HG03108 (cell line): ENCODE measurements at regions not wholly inside any gene's neighbourhood (a gene's known extent, or its start where the extent isn't known, plus 50 kb on each side); places are given as distances from the start of the nearest gene placed in this dataset.

Experiments used
- ATAC-seq: cut with Tn5 transposase; IDR thresholded peaks from one replicate; pipeline ENCODE4 v1.9.1; 2021; ENCODE audit warnings: moderate library complexity; ENCODE audit not compliant: unreplicated experiment

DNA sequence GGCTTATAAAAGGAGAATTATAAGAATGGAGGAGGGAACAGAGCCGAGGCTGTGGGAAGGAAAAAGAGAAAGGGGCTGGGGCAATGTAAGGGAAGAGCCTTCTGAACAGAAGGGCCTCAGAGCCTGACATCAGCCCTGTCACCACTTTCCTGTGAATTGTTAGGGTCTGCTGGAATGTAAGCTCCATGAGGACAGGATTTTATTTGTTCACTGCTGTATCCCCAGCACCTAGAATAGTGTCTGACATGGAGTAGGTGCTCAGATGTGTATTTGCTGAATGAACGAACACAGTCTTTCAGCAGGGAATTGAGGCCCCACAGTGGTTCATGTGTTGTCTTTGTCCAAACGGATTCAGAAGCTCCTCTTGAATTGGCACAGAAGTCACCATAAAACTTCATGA lies 251.5 kb downstream of the OPA1 start:
- no peak for ATAC-seq

DNA sequence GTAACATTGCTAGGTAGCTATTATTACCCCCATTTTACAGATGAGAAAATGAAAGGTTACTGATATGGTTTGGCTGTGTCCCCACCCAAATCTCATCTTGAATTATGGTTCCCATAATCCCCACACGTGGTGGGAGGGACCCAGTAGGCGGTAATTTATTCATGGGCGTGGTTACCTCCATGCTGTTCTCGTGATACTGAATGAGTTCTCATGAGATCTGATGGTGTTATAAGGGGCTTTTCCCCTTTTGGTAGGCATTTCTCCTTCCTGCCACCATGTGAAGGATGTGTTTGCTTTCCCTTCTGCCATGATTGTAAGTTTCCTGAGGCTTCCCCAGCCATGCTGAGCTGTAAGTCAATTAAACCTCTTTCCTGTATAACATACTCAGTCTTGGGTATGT lies 252.1 kb downstream of the OPA1 start:
- no peak for ATAC-seq

DNA sequence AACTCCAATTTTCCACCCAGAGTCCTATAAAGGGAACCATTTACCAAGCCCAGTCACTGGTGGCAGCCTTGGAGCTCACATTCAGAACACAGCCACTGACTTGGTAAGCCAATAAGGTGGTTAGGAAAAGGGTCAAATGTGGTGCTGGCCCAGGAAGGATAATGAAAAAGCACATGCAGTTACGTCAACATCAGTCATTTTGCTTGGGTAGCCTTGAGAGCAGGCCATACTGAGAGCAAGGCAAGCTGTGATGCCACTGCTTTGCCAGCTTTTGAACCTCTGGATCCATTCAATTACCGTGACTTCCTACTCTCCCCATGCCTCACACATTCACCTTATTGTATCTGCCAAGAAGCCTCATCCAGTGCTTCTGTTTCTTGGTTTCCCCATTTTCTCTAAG lies 253.6 kb downstream of the OPA1 start:
- no peak for ATAC-seq

DNA sequence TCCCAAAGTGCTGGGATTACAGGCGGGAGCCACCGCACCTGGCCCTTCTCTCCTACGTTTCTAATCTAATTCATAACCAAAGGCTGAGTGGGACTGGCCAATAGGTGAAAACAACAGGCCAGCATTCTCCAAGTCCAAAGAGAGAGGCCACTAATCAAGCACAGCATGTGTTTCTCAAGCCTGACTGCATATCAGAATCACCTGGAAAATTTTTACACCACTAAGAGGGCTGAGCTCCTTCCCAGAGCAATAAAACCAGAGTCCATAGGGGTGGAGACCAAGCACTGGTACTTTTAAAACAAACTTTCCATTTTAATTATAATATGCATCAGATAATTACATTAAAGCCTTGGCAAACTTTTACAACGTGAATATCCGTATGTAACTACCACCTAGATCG lies 254.4 kb downstream of the OPA1 start:
- no peak for ATAC-seq

DNA sequence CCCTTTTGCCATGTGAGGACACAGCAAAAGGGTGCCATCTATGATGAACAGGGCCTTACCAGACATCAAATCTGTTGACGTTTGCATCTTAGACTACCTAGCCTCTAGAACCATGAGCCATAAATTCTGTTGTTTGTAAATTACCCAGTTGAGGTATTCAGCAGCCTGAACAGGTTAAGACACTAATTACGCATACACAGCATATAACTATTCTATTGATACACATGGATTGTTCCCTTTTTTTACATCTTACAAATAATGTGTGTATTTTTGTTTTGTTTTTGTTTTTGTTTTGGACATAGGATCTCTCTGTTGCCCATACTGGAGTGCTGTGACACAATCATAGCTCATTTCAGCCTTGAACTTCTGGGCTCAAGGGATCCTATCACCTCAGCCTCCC lies 255.5 kb downstream of the OPA1 start:
- no peak for ATAC-seq

DNA sequence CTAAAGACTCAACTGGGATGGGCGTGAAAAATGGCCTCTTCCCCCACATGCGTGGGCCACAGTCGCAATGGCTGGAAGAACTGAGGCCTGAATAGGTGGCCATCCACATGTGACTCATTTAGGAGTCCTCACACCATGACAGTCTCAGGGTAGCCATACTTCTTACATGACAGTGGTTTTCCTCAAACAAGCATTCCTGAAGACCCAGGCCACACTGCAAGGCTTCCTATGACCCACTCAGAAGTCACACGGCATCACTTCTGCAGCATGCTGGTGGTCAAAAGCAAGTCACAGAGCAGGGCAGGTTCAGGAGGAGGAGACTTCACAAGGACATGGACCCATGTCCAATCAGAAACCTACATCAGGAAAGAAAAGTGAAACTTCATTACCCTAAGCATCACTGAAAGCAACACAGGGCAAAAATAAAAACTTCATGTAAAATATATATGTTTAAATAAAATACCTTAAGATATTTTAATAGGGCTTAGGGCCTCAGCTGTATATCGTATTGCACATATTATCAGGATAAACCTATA lies 257.1 kb downstream of the OPA1 start:
- ATAC-seq, result no peak

DNA sequence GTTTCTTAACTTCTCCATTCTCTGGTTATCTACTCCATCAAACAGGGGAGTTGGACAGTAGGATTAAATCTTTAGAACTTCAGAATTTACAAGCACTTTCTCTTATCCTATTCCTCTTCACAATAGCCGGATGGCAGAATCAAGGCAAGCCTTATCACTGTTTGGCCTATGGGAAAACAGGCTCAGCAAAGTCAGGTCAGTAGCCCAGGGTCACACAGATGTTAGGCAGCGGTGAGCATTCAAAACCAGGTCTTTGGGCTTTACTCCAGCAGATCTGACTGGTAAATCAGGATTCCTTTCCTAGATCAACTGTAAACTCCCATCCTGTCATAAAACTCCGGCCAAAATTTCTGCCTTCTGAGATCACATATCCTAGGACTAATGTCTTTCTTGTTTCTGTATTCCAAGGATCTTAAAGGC lies 258.4 kb downstream of the OPA1 start:
- ATAC-seq, result no peak

DNA sequence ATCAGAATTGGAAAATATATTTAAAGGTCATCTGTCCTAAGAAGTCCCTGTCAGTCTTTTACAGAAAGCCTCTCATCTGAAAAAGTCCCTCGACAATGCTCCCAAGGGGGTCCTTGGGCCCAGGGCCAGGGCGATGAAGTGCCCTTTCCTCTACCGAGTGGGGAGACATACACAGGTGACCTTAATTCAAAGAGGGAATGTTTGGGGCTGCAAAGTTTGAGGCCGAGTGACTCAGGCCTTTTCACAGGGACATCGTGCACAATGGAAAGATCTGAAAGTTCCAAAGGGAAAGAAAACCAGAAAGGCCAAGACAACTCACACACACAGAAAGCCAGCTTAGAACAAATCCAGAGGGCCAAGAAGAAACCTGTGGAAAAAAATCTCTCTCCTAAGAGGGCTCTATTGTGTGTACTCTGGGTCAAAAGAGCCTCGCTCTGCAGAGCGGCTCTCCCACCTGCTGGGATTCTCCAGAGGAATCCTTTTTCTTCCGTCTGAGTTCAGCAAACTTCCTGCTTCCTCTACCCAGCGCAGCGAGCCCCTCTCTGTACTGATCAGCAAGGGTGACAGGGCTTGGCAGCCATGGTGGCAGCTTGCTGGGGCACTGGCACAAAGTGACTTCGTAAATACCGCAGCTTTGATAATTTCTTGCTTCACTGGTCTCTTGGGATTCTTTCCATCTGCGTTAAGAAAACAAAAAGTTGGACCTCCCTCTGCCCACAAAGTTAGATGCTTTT lies 259.1 kb downstream of the OPA1 start:
- ATAC-seq, result no peak

DNA sequence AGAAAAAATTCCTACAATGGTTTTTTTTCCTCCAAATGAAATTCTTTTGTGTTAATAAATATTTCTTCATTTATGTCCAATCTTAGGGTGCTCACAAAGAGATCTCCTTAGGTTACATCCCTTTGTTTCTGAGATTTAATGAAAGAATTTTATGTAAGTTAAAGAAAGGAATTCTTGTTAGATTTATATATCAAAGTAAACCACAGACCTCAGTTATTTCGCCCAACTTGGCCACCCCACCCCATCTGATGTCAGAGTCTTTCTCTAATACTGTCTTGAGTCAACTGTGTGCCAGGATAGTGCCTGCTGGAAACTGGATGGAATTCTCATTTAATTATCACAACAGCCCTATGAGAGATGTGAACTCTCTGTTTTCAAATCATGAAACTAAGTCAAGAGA lies 259.9 kb downstream of the OPA1 start:
- no peak for ATAC-seq

DNA sequence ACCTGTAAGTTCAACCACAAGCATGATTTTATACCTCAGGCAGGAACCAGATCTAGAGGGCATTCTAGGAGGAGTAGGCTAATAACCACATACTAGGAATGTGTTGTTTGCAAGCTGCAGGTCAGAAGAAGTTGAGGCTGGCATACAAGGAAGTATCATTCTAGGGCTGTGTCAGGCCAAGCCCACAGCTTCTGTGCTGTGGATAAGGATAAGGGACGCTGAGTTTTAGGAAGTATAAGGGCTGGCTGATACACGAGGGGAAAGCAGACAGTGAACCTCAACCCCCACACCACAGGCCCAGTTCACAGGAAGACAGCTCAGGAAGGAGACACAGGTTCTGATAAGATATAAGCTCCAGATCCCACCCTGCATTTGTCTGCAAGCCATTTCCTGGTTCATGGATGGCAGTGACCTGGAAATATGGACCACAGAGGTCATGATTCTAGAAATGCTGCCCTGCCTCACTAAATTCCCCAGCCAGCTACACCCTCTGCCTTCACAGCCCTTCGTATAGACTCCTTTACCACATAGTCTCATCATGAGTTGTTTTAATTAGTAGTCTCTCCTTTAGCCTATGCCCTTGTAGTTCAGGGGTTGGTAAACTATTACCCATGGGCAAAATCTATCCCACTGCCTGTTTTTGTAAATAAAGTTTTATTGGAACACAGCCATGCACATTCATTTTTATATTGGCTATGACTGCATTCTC lies 260.7 kb downstream of the OPA1 start:
- no peak for ATAC-seq

DNA sequence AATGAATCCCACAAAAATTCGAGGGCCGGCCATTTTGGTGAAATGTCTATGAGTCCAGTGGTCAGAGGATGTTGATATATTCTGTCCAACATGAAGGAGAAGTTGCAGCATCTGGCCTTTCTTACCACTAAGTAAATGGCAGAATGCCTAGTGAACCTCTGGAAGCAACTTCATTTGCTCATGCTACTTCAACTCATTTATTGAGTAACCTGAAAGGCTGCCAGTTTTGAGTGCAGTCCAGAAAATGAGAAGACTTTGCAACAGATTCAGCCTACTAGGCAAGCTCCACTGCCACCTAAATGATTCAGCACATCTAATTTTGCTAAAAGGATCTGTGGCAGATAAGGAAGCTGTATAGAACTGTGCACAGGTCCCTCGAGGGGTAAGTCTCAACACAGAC lies 265.0 kb downstream of the OPA1 start:
- ATAC-seq, result no peak

DNA sequence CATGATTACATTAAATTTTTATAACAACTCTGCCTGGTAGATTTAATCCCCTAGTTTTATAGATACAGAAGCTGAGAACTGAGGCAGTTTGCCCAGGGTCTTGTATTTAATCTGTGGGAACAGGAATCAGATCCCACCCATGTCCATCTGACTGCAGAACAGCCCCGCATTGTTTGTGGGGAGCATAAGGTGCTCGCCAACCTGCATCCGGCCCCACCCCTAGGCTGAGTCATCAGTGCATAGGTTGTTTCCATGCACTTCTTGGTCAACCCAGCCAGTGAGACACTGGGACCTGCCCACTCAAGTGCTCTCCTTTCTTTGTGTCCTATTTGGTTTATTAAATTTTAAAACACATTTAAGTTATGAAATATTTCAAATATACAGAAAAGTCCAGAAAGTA lies 266.2 kb downstream of the OPA1 start:
- ATAC-seq, result no peak

DNA sequence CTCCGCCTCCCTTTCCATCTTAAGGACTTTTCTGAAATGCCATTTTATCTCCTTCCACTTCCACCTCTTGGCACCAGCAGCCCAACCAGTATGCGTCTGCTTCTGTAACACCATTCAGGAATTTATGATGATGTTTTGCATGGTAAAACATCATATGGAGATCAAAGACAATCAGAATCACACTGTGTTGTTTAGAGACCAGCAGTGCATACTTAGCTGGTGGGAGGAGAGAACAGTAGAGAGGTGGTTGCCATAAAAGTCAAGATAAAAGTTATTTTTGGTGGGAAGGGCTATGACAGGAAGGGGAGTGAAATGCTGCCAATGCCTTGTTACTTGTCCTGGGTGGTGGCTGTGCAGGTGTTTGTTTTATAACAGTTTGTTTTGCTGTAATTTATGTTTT lies 268.0 kb downstream of the OPA1 start:
- no peak for ATAC-seq

DNA sequence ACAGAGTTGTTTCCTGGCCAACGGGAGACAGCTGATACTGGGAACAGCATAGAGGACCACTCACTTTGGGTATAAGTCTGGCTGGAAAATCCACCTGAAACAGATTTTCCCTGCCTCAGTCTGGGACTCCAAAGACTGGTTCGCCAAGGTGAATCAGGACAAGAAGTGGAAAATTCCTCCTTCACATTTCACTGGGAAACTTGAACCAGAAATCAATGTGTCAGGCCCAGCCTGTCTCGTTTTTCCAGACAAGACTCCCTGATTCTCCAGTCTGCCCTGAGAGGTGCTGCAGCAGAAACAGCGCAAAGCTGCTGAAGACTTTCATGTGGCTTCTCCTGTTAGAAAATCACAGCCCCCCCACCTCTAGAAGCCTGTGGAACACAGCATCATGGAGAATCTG lies 269.8 kb downstream of the OPA1 start:
- ATAC-seq, result no peak

DNA sequence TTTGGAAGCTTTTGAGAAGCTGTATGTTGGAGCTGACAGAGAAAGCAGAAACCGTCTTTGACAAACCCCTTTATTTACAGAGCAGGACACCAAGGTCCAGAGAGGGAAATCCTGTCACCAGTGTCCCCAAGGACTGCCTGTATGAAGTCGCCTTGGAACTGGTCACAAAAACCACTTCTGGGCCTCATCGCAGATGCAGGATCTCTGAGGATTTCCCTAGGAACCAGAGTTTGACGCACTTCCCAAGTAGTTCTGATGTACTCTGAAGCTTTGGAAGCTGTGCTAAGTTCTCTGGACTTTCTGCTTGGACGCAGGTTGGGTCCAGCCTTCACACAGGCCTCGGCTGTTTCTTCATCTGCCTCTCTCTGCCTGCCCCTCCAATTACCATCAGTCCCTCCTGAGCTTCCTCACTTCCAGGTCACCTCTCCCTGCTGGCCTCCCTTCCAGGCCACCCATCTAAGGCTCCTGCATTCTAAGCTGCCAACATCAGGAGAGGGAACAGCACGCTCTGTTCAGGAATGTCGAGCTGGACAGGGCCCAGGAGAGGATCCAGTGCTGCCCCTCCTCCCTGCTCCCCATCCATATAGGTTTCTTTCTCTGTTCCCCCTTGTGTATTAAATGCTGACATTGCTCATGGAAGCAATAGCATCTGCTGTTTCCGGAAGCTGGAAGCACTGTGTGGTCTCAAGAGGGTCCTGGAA lies 270.8 kb downstream of the OPA1 start:
- no peak for ATAC-seq

DNA sequence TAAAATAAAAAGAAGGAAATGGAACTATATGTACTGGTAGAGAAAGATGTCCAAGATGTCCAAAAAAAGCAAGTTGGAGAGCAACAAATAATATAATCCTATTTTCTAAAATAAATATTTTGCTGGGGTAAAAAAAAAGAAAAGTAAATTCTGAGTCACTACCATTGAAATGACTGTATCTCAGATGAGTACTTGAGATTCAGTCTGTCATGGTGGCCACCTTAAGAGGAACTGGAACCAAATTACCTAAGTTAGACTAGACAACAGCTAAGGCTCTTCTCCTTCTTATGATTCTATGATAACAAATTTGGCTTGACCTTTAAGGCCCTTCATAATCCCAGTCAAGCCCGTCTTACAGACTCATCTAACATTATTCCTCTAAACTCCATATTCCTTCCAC lies 270.6 kb upstream of the HES1 start:
- ATAC-seq, result peak; percentile 75

DNA sequence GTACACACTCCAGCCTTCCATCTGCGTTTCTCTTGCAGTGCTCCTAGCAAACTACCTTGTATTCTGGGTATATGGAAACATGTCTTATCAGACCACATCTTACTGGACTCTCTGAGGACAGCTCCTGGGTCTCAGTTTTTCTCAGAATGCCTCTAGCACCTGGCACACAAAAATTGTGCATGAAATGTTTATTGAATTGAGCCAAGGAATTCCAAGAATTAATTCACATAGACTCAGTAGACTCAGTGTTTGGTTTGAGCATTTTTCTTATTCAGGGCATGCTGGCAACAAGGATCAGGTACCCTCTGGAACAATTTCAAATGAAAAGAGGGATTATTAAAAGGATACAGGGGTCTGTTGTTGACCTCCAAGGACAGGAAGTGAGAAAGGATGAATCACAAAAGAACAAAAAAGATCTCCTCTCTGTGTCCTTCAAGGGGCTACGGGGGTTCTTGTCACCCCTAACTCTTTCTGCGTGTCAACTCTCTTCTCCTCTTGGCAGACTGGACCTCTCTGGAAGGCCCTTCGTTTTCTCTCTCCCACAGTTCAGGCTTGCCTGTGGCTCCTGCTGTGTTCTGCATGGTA lies 270.0 kb upstream of the HES1 start:
- no peak for ATAC-seq

DNA sequence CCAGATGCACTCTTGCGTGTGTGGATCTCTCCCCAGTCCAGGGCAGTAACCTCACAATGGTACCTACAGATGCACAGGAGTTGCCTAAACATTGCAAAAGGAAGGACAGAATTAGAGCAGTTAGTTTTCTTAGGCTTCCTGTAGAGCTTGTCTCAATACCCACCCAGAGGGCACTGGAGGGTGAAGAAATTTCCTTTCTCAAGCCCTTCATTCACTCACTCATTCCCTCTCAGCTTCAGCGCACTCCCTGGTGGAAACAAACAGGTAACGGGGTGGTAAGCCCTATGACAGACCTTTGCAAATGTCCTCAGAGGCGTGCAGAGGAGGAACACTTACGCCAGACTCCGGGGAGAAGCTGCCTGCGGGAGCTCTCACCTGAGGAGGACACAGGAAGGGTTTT lies 267.4 kb upstream of the HES1 start:
- ATAC-seq, result peak; percentile 43

DNA sequence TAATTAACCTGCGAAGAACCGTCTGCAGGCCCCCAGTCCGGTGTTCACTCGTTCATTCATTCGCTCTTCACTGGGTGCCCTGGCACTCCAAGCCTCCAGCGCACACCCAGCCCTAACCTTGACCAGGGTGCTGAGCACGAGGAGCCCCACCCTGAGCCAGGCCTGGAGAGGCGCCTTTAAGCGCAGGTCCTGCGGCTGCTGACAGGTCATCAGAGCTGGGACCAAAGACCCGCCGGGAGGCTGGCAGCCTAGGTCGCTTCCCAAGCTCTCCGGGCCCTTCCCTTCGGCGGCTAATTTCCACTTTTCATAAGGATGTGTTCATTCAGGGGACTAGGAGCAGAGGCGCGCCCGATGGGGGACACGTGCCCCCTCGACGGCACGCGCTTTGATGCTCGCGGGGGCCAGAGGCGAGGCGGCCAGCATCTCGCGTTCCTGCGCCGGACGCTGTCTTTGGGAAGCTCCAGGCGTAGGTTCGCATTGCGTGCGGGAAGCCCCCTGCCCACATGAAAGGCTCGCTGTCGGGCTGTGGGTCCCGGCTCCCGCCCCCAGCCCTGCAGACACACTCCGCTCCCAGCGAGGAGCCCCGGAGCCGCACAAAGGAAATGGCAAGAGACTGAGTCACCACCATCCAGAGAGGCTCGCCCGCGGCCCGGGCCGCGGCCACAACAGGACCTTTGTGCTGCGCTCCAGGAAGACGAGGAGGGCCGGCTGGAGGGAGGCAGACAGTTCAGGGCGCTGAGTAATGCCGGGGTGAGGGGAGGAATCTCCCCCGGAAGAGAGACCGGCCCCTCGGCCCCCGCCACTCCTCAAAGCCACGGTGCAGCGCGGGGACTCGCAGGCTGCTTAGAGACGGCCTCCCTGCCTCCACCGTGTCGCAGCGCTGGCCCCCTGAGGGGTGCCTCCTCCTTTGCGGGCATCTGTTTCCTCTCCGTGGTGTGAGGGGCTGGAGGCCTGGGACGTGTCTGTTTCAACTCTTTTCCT lies 266.4 kb upstream of the HES1 start:
- no peak for ATAC-seq
